OCI-M2 (cell line): ENCODE measurements at regions not wholly inside any gene's neighbourhood (a gene's known extent, or its start where the extent isn't known, plus 50 kb on each side); places are given as distances from the start of the nearest gene placed in this dataset.
"Not testable (repeated sequence)": the region's sequence is repeated elsewhere in the genome, so short reads cannot be mapped to it uniquely, and the experiment has no call there.

Experiments used
- DNase-seq: peaks from one replicate; lab custom pipeline; 2025; ENCODE audit not compliant: unreplicated experiment; lab: John Stamatoyannopoulos, UW

GRCh38 chr5:62077823-62078550 lies 228.0 kb upstream of the KIF2A start:
- no peak for DNase-seq

- no peak for DNase-seq
Observed at GRCh38 chr5:62082370-62082801, 223.6 kb upstream of the KIF2A start.

- DNase-seq: no peak
Observed at GRCh38 chr5:62083247-62083646, 222.8 kb upstream of the KIF2A start.

GRCh38 chr5:62083661-62084060 lies 222.3 kb upstream of the KIF2A start:
- no peak for DNase-seq

- DNase-seq: no peak
Observed at GRCh38 chr5:62084391-62084790, 221.6 kb upstream of the KIF2A start.

GRCh38 chr5:62090953-62091352 lies 215.1 kb upstream of the KIF2A start:
- DNase-seq: no peak

- no peak for DNase-seq
Observed at GRCh38 chr5:62093411-62093810, 212.6 kb upstream of the KIF2A start.

GRCh38 chr5:62093976-62094375 lies 212.0 kb upstream of the KIF2A start:
- no peak for DNase-seq

- DNase-seq: no peak
Observed at GRCh38 chr5:62097361-62097760, 208.6 kb upstream of the KIF2A start.

- no peak for DNase-seq
Observed at GRCh38 chr5:62100201-62100600, 205.8 kb upstream of the KIF2A start.

- not testable (repeated sequence) for DNase-seq
Observed at GRCh38 chr5:62103863-62104262, 202.1 kb upstream of the KIF2A start.

GRCh38 chr5:62111428-62111827 lies 194.6 kb upstream of the KIF2A start:
- DNase-seq: no peak

GRCh38 chr5:62112689-62113228 lies 193.2 kb upstream of the KIF2A start:
- no peak for DNase-seq

GRCh38 chr5:62115014-62115413 lies 191.0 kb upstream of the KIF2A start:
- DNase-seq: no peak

GRCh38 chr5:62124266-62124665 lies 181.7 kb upstream of the KIF2A start:
- no peak for DNase-seq

- DNase-seq: no peak
Observed at GRCh38 chr5:62126090-62126489, 179.9 kb upstream of the KIF2A start.

GRCh38 chr5:62127098-62127736 lies 178.8 kb upstream of the KIF2A start:
- no peak for DNase-seq

- no peak for DNase-seq
Observed at GRCh38 chr5:62130107-62130506, 175.9 kb upstream of the KIF2A start.

- DNase-seq: no peak
Observed at GRCh38 chr5:62132276-62132675, 173.7 kb upstream of the KIF2A start.

GRCh38 chr5:62133426-62133825 lies 172.6 kb upstream of the KIF2A start:
- no peak for DNase-seq

GRCh38 chr5:62134811-62135210 lies 171.2 kb upstream of the KIF2A start:
- DNase-seq: no peak

GRCh38 chr5:62137628-62138027 lies 168.4 kb upstream of the KIF2A start:
- no peak for DNase-seq
